ENCODE measurements at regions not wholly inside any gene's neighbourhood (a gene's known extent, or its start where the extent isn't known, plus 50 kb on each side); places are given as distances from the start of the nearest gene placed in this dataset.
"Not testable (repeated sequence)": the region's sequence is repeated elsewhere in the genome, so short reads cannot be mapped to it uniquely, and the experiment has no call there.

GRCh38 chr2:184057910-184058309 lies 540.4 kb upstream of the ZNF804A start:
- POLR2A ChIA-PET, result no interaction called here
- no CpG with 5 or more reads among the region's 4 CpGs for WGBS (ENCODE audit: insufficient coverage)

DNA sequence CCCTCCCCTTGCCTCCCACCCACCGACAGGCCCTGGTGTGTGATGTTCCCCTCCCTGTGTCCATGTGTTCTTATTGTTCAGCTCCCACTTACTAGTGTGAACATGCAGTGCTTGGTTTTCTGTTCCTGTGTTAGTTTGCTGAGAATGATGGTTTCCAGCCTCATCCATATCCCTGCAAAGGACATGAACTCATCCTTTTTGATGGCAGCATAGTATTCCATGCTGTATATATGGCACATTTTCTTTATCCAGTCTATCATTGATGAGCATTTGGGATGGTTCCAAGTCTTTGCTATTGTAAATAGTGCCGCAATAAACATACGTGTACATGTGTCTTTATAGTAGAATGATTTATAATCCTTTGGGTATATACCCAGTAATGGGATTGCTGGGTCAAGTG lies 538.1 kb upstream of the ZNF804A start:
- H3K4me3 ChIP-seq (ENCODE audit: control insufficient read depth in 1 of 7, extremely low read depth in 1 of 7, insufficient read depth in 4 of 7, low read depth in 2 of 7, low read length in 6 of 7), result not testable (repeated sequence)

More at GRCh38 chr2:184057910-184058309, 540.4 kb upstream of the ZNF804A start:
- H3K9me3 ChIP-seq (ENCODE audit: control extremely low read depth in 1 of 5, control insufficient read depth in 4 of 5, insufficient read depth in 2 of 5, low read depth in 1 of 5, low read length in 4 of 5), result no peaks in the 10 kb centered on the region
- H3K4me3 ChIP-seq (ENCODE audit: control insufficient read depth in 1 of 7, extremely low read depth in 1 of 7, insufficient read depth in 4 of 7, low read depth in 2 of 7, low read length in 6 of 7), result no peak overlapping the region
- DNase-seq, result no peak
- no peaks in the 10 kb centered on the region for H3K27me3 ChIP-seq (replicated peaks in 2 of 5; ENCODE audit: control insufficient read depth in 4 of 5, insufficient read depth in 5 of 5, low read length in 4 of 5)
- no peak overlapping the region for H3K27ac ChIP-seq (ENCODE audit: insufficient read depth in 1 of 2, low read depth in 1 of 2, low read length in 2 of 2, poor library complexity in 1 of 2, severe bottlenecking in 2 of 2)
- no peaks in the 10 kb centered on the region for H3K4me1 ChIP-seq (ENCODE audit: control extremely low read depth in 1 of 4, control insufficient read depth in 4 of 4, insufficient read depth in 4 of 4, low read length in 3 of 4)
- H3K36me3 ChIP-seq (ENCODE audit: control insufficient read depth in 4 of 4, insufficient read depth in 4 of 4, low read length in 3 of 4), result no peaks in the 10 kb centered on the region
- CTCF ChIA-PET, result no interaction called here

DNA sequence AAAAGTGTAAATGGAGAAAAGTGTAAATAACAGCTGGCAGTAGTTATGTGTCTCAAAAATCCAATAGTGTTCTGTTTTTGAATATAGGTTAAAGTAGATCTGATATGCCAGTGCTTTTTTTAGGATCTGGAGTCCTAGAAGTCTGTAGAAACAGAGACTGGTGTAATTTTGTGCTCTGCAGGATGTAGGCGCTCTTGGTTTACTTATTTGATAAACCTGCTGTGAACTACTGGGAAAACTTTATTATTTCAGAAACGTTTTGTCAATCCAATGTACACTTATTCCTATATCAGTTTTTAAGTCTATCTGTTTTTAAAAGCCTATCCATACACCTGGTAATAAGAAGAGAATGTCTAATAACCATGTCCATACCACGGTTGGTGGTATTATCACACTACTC lies 530.8 kb upstream of the ZNF804A start:
- no peak for DNase-seq
- ChIA-PET CTCF (no interaction called here), POLR2A (no interaction called here)
- H3K27ac ChIP-seq (ENCODE audit: insufficient read depth in 1 of 2, low read depth in 1 of 2, low read length in 2 of 2, poor library complexity in 1 of 2, severe bottlenecking in 2 of 2), result no peak overlapping the region
- no CpG with 5 or more reads among the region's 3 CpGs for WGBS (ENCODE audit: insufficient coverage)
- H3K9me3 ChIP-seq (ENCODE audit: control extremely low read depth in 1 of 5, control insufficient read depth in 4 of 5, insufficient read depth in 2 of 5, low read depth in 1 of 5, low read length in 4 of 5), result no peaks in the 10 kb centered on the region
- no peaks in the 10 kb centered on the region for H3K4me1 ChIP-seq (ENCODE audit: control extremely low read depth in 1 of 4, control insufficient read depth in 4 of 4, insufficient read depth in 4 of 4, low read length in 3 of 4)
- no peaks in the 10 kb centered on the region for H3K36me3 ChIP-seq (ENCODE audit: control insufficient read depth in 4 of 4, insufficient read depth in 4 of 4, low read length in 3 of 4)
- H3K27me3 ChIP-seq (replicated peaks in 2 of 5; ENCODE audit: control insufficient read depth in 4 of 5, insufficient read depth in 5 of 5, low read length in 4 of 5), result no peaks in the 10 kb centered on the region
- no peak overlapping the region for H3K4me3 ChIP-seq (ENCODE audit: control insufficient read depth in 1 of 7, extremely low read depth in 1 of 7, insufficient read depth in 4 of 7, low read depth in 2 of 7, low read length in 6 of 7)

More for the DNA sequence above, 538.1 kb upstream of the ZNF804A start:
- DNase-seq; H3K36me3 ChIP-seq (ENCODE audit: control insufficient read depth in 4 of 4, insufficient read depth in 4 of 4, low read length in 3 of 4); H3K27ac ChIP-seq (ENCODE audit: insufficient read depth in 1 of 2, low read depth in 1 of 2, low read length in 2 of 2, poor library complexity in 1 of 2, severe bottlenecking in 2 of 2); CTCF ChIA-PET; H3K27me3 ChIP-seq (replicated peaks in 2 of 5; ENCODE audit: control insufficient read depth in 4 of 5, insufficient read depth in 5 of 5, low read length in 4 of 5); POLR2A ChIA-PET; H3K4me1 ChIP-seq (ENCODE audit: control extremely low read depth in 1 of 4, control insufficient read depth in 4 of 4, insufficient read depth in 4 of 4, low read length in 3 of 4); H3K9me3 ChIP-seq (ENCODE audit: control extremely low read depth in 1 of 5, control insufficient read depth in 4 of 5, insufficient read depth in 2 of 5, low read depth in 1 of 5, low read length in 4 of 5): not testable (repeated sequence)
- WGBS (ENCODE audit: insufficient coverage), result no CpG with 5 or more reads among the region's 3 CpGs

DNA sequence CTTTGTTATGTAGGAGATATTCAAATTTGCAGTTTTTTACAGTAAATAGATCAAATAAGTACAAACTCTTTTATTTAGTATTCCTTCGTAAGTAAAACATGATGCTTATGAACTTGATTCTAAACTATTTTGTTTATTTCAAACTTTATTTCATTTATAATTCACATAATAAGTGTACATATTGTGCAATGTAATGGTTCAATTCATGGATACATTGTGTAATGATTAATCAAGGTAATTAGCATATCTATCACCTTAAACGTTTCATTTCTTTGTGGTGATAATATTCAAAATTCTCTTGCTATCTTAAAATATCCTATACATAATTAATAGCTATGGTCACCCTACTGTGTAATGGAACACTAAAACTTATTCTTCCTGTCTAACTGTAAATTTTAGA lies 525.9 kb upstream of the ZNF804A start:
- no peaks in the 10 kb centered on the region for H3K9me3 ChIP-seq (ENCODE audit: control extremely low read depth in 1 of 5, control insufficient read depth in 4 of 5, insufficient read depth in 2 of 5, low read depth in 1 of 5, low read length in 4 of 5)
- no peaks in the 10 kb centered on the region for H3K4me1 ChIP-seq (ENCODE audit: control extremely low read depth in 1 of 4, control insufficient read depth in 4 of 4, insufficient read depth in 4 of 4, low read length in 3 of 4)
- H3K27ac ChIP-seq (ENCODE audit: insufficient read depth in 1 of 2, low read depth in 1 of 2, low read length in 2 of 2, poor library complexity in 1 of 2, severe bottlenecking in 2 of 2), result no peak overlapping the region
- WGBS (ENCODE audit: insufficient coverage), result no CpG with 5 or more reads among the region's 2 CpGs
- no peak for DNase-seq
- no peak overlapping the region for H3K4me3 ChIP-seq (ENCODE audit: control insufficient read depth in 1 of 7, extremely low read depth in 1 of 7, insufficient read depth in 4 of 7, low read depth in 2 of 7, low read length in 6 of 7)
- ChIA-PET POLR2A (no interaction called here), CTCF (no interaction called here)
- no peaks in the 10 kb centered on the region for H3K27me3 ChIP-seq (replicated peaks in 2 of 5; ENCODE audit: control insufficient read depth in 4 of 5, insufficient read depth in 5 of 5, low read length in 4 of 5)
- no peaks in the 10 kb centered on the region for H3K36me3 ChIP-seq (ENCODE audit: control insufficient read depth in 4 of 4, insufficient read depth in 4 of 4, low read length in 3 of 4)

GRCh38 chr2:184078496-184078895 lies 519.8 kb upstream of the ZNF804A start:
- Histone ChIP-seq H3K36me3 (ENCODE audit: control insufficient read depth in 4 of 4, insufficient read depth in 4 of 4, low read length in 3 of 4) (no peaks in the 10 kb centered on the region), H3K27me3 (replicated peaks in 2 of 5; ENCODE audit: control insufficient read depth in 4 of 5, insufficient read depth in 5 of 5, low read length in 4 of 5) (no peaks in the 10 kb centered on the region), H3K4me1 (ENCODE audit: control extremely low read depth in 1 of 4, control insufficient read depth in 4 of 4, insufficient read depth in 4 of 4, low read length in 3 of 4) (no peaks in the 10 kb centered on the region), H3K4me3 (ENCODE audit: control insufficient read depth in 1 of 7, extremely low read depth in 1 of 7, insufficient read depth in 4 of 7, low read depth in 2 of 7, low read length in 6 of 7) (no peak overlapping the region), H3K9me3 (ENCODE audit: control extremely low read depth in 1 of 5, control insufficient read depth in 4 of 5, insufficient read depth in 2 of 5, low read depth in 1 of 5, low read length in 4 of 5) (no peaks in the 10 kb centered on the region), H3K27ac (ENCODE audit: insufficient read depth in 1 of 2, low read depth in 1 of 2, low read length in 2 of 2, poor library complexity in 1 of 2, severe bottlenecking in 2 of 2) (no peak overlapping the region)
- POLR2A ChIA-PET, result no interaction called here
- no peak for DNase-seq
- WGBS (ENCODE audit: insufficient coverage), result 90% methylated on average over 1 of the region's 2 CpGs
- CTCF ChIA-PET, result no interaction called here

- no peaks in the 10 kb centered on the region for H3K4me1 ChIP-seq (ENCODE audit: control extremely low read depth in 1 of 4, control insufficient read depth in 4 of 4, insufficient read depth in 4 of 4, low read length in 3 of 4)
- POLR2A ChIA-PET, result interaction anchor here (0.7 kb wide), 1 partner anchor 1450 kb away, joined by 3 read pairs; no protein-coding TSS in a partner anchor
Measured at GRCh38 chr2:184091456-184091855, 506.9 kb upstream of the ZNF804A start.

DNA sequence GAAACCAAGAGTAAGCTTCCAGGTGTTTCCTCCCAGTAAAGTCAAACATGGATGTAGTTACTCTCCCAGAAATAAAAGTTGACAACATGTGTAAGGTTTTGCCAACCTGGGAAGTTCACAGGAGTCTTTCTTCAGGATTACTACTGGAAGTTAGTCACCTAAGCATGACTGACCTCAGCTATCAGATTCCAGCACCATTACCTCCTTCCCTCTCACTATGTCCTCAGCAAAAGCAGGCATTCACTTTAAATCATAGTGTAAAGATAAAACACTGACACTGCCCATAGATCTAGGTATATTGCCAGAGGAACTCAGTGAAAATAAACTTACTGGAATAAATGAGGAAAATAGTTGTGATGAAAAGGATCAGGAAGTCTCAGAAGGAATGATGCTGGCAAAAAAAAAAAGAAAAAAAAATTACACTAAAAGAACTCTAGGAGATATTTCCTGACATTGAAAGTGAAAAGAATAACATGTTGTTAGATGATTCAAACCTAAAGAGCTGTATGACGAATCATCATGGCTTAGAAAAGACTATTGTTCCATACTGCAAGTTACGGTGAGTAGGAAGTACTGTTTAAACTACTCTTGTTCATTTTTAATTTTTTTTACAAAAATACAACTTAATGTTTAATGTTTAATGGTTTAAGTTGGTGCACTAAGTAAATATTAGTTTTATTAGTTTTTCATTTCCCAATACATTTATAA lies 484.5 kb upstream of the ZNF804A start:
- H3K27me3 ChIP-seq (replicated peaks in 2 of 5; ENCODE audit: control insufficient read depth in 4 of 5, insufficient read depth in 5 of 5, low read length in 4 of 5), result no peaks in the 10 kb centered on the region
- H3K27ac ChIP-seq (ENCODE audit: insufficient read depth in 1 of 2, low read depth in 1 of 2, low read length in 2 of 2, poor library complexity in 1 of 2, severe bottlenecking in 2 of 2), result no peak overlapping the region
- no CpG with 5 or more reads among the region's 2 CpGs for WGBS (ENCODE audit: insufficient coverage)
- CTCF ChIA-PET, result no interaction called here
- POLR2A ChIA-PET, result no interaction called here
- DNase-seq, result no peak
- no peaks in the 10 kb centered on the region for H3K36me3 ChIP-seq (ENCODE audit: control insufficient read depth in 4 of 4, insufficient read depth in 4 of 4, low read length in 3 of 4)
- no peak overlapping the region for H3K4me3 ChIP-seq (ENCODE audit: control insufficient read depth in 1 of 7, extremely low read depth in 1 of 7, insufficient read depth in 4 of 7, low read depth in 2 of 7, low read length in 6 of 7)
- H3K9me3 ChIP-seq (ENCODE audit: control extremely low read depth in 1 of 5, control insufficient read depth in 4 of 5, insufficient read depth in 2 of 5, low read depth in 1 of 5, low read length in 4 of 5), result no peaks in the 10 kb centered on the region
- H3K4me1 ChIP-seq (ENCODE audit: control extremely low read depth in 1 of 4, control insufficient read depth in 4 of 4, insufficient read depth in 4 of 4, low read length in 3 of 4), result no peaks in the 10 kb centered on the region

More at GRCh38 chr2:184091456-184091855, 506.9 kb upstream of the ZNF804A start:
- no peak for DNase-seq
- no CpG with 5 or more reads among the region's 3 CpGs for WGBS (ENCODE audit: insufficient coverage)
- CTCF ChIA-PET, result no interaction called here
- no peak overlapping the region for H3K4me3 ChIP-seq (ENCODE audit: control insufficient read depth in 1 of 7, extremely low read depth in 1 of 7, insufficient read depth in 4 of 7, low read depth in 2 of 7, low read length in 6 of 7)
- H3K36me3 ChIP-seq (ENCODE audit: control insufficient read depth in 4 of 4, insufficient read depth in 4 of 4, low read length in 3 of 4), result no peaks in the 10 kb centered on the region
- H3K9me3 ChIP-seq (ENCODE audit: control extremely low read depth in 1 of 5, control insufficient read depth in 4 of 5, insufficient read depth in 2 of 5, low read depth in 1 of 5, low read length in 4 of 5), result peaks cover 0 to 1% (median 0%) of the 10 kb centered on the region in 5 experiments
- H3K27me3 ChIP-seq (replicated peaks in 2 of 5; ENCODE audit: control insufficient read depth in 4 of 5, insufficient read depth in 5 of 5, low read length in 4 of 5), result no peaks in the 10 kb centered on the region
- H3K27ac ChIP-seq (ENCODE audit: insufficient read depth in 1 of 2, low read depth in 1 of 2, low read length in 2 of 2, poor library complexity in 1 of 2, severe bottlenecking in 2 of 2), result no peak overlapping the region

All from common myeloid progenitor, CD34-positive (primary cell).